Osteoblast (primary cell): ENCODE measurements at regions not wholly inside any gene's neighbourhood (a gene's known extent, or its start where the extent isn't known, plus 50 kb on each side); places are given as distances from the start of the nearest gene placed in this dataset.

Experiments
- DNase-seq: peaks from one replicate; pipeline ENCODE4 v3.0.0; 2011; ENCODE audit warnings: low spot score, mixed read lengths; ENCODE audit not compliant: insufficient read length; ENCODE audit errors: missing footprints
- H2AFZ ChIP-seq: 2 replicates; pipeline ENCODE4 v1.6.0; 2011; ENCODE audit warnings: mild to moderate bottlenecking, low read length
- H3K27ac ChIP-seq: 2 replicates; pipeline ENCODE4 v1.5.1; 2011; ENCODE audit warnings: mild to moderate bottlenecking, low read depth, low read length, moderate library complexity
- H3K27me3 ChIP-seq: 2 replicates; pipeline ENCODE4 v1.6.0; 2012; ENCODE audit warnings: mild to moderate bottlenecking, control low read depth, inconsistent platforms, low read length, moderate library complexity; ENCODE audit not compliant: insufficient read depth
- H3K36me3 ChIP-seq: 2 replicates; pipeline ENCODE4 v1.5.1; 2011; ENCODE audit warnings: mild to moderate bottlenecking, low read length, control low read depth, moderate library complexity; ENCODE audit not compliant: insufficient read depth
- H3K4me1 ChIP-seq: 2 replicates; pipeline ENCODE4 v1.5.1; 2011; ENCODE audit warnings: mild to moderate bottlenecking, low read length, control low read depth, moderate library complexity; ENCODE audit not compliant: insufficient read depth
- H3K4me2 ChIP-seq: 2 replicates; pipeline ENCODE4 v1.6.0; 2011; ENCODE audit warnings: mild to moderate bottlenecking, low read length; ENCODE audit not compliant: insufficient read depth
- H3K4me3 ChIP-seq: fragments of 200-600 bp; sonication (generic); 3 replicates; pipeline ENCODE4 v1.5.1; 2012; ENCODE audit warnings: mild to moderate bottlenecking, low read length, inconsistent platforms; ENCODE audit not compliant: insufficient read depth
- H3K79me2 ChIP-seq: 2 replicates; pipeline ENCODE4 v1.6.0; 2012; ENCODE audit warnings: mild to moderate bottlenecking, low read length, control low read depth, inconsistent platforms; ENCODE audit not compliant: insufficient read depth
- H3K9me3 ChIP-seq: 2 replicates; pipeline ENCODE4 v1.5.1; 2011; ENCODE audit warnings: low read depth, low read length, control low read depth
- H4K20me1 ChIP-seq: 2 replicates; pipeline ENCODE4 v1.6.0; 2012; ENCODE audit warnings: mild to moderate bottlenecking, low read length, control low read depth; ENCODE audit not compliant: insufficient read depth
- TF ChIP-seq, protein P1 (sequence below): IDR thresholded peaks from 2 replicates; pipeline ENCODE4 v1.5.1; 2011; ENCODE audit warnings: mild to moderate bottlenecking, low read depth, low read length, moderate library complexity; ENCODE audit errors: extremely low read depth

DNA sequence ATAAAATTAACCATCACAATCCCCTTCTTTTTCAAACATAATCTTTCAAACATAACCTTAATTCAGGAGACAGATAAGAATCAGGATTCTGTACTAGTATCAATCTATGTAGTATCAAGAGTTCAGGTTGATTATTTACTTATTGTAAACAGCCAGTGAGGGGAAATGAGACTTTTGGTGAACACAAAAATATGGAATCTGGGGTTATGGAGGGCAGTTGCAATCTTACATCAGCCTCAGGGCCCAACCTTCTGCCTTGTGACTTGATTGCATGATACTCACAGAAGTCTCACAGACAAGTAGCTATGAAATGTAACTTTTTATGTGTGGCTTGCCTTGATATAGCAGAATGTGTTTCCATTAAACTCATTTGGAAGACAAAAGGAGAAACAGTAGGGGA is 262.7 kb upstream of the THSD7B start:
- Histone ChIP-seq H3K27me3 (no peaks in the 10 kb centered on the region), H3K4me2 (no peak overlapping the region), H3K27ac (no peak overlapping the region), H3K4me3 (no peak overlapping the region), H3K9me3 (no peaks in the 10 kb centered on the region), H3K36me3 (no peaks in the 10 kb centered on the region), H3K4me1 (no peaks in the 10 kb centered on the region), H3K79me2 (no peaks in the 10 kb centered on the region), H4K20me1 (no peaks in the 10 kb centered on the region), H2AFZ (no peak overlapping the region)
- TF ChIP-seq, protein P1, sequence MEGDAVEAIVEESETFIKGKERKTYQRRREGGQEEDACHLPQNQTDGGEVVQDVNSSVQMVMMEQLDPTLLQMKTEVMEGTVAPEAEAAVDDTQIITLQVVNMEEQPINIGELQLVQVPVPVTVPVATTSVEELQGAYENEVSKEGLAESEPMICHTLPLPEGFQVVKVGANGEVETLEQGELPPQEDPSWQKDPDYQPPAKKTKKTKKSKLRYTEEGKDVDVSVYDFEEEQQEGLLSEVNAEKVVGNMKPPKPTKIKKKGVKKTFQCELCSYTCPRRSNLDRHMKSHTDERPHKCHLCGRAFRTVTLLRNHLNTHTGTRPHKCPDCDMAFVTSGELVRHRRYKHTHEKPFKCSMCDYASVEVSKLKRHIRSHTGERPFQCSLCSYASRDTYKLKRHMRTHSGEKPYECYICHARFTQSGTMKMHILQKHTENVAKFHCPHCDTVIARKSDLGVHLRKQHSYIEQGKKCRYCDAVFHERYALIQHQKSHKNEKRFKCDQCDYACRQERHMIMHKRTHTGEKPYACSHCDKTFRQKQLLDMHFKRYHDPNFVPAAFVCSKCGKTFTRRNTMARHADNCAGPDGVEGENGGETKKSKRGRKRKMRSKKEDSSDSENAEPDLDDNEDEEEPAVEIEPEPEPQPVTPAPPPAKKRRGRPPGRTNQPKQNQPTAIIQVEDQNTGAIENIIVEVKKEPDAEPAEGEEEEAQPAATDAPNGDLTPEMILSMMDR, result no peak
- no peak for DNase-seq

DNA sequence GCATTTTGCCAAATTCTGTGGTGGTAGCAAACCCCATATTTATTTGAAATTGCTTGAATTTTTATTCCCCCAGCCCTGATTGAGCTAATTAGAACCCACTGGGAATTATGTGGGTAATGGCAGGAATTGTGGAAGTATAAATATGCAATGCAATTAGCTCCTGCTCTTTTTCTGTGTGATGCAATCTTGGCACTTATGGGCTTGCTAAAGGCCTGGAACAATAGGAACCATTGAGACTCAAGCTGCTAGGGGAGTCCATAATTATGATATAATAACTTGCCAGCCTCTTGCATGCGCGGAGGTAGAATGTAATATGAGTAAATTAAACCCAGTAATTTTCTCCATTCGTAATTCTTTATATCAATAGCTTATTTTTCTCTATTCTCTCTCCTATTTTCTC is 267.6 kb upstream of the THSD7B start:
- H3K27ac ChIP-seq, result no peak overlapping the region
- H3K36me3 ChIP-seq, result no peaks in the 10 kb centered on the region
- no peaks in the 10 kb centered on the region for H3K79me2 ChIP-seq
- no peaks in the 10 kb centered on the region for H3K27me3 ChIP-seq
- H3K4me3 ChIP-seq, result no peak overlapping the region
- no peaks in the 10 kb centered on the region for H3K9me3 ChIP-seq
- no peak overlapping the region for H2AFZ ChIP-seq
- TF ChIP-seq, protein P1, result no peak
- no peak overlapping the region for H3K4me2 ChIP-seq
- H4K20me1 ChIP-seq, result no peaks in the 10 kb centered on the region
- no peak for DNase-seq
- H3K4me1 ChIP-seq, result no peaks in the 10 kb centered on the region

DNA sequence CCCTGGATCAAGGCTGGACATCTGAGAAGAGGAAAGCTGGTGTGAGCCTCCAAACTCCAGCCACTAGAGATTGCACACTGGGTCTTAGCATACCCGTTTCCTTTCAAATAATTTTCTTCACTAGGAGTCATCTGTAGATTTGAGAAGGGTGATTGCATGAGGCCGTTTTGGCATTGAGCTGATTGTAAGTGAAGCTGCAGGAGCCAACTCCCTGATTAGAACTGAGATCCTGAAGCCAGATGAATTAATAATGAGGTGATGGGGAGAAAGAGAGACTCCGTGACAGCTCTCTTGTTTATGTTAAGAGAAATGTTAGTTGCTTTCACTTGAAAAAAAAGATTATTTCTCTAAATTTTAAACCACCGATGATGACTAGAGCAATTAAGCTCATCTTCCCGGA is 268.4 kb upstream of the THSD7B start:
- Histone ChIP-seq H3K4me3 (no peak overlapping the region), H3K9me3 (no peaks in the 10 kb centered on the region), H3K4me1 (no peaks in the 10 kb centered on the region), H3K4me2 (no peak overlapping the region), H3K79me2 (no peaks in the 10 kb centered on the region), H2AFZ (no peak overlapping the region), H3K27me3 (no peaks in the 10 kb centered on the region), H3K27ac (no peak overlapping the region), H3K36me3 (no peaks in the 10 kb centered on the region), H4K20me1 (no peaks in the 10 kb centered on the region)
- TF ChIP-seq, protein P1, result no peak
- DNase-seq, result no peak

DNA sequence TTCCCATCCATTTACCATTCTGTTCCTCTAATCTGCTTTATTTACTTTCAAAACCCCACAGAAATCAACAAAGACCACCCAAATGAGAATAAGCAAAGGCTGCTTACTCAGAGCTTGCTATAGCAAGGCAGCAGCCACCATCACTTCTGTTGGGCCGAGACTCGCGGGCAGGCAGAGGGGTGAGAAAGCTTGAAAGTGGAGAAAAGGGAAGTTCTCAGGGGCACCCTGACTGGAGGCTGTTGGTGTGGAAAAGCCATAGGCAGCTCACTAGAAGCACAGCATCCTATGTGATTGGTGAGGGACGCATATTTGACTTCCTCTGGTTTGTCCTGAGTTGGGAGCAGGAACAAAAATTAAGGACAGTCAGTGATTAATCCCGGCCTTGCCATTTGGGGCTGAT is 269.7 kb upstream of the THSD7B start:
- no peaks in the 10 kb centered on the region for H3K27me3 ChIP-seq
- TF ChIP-seq, protein P1, result no peak
- H2AFZ ChIP-seq, result no peak overlapping the region

More for the DNA sequence above, 269.7 kb upstream of the THSD7B start:
- no peaks in the 10 kb centered on the region for H3K4me1 ChIP-seq
- no peak overlapping the region for H3K27ac ChIP-seq
- no peak for DNase-seq
- H4K20me1 ChIP-seq, result no peaks in the 10 kb centered on the region
- H3K4me2 ChIP-seq, result no peak overlapping the region
- H3K36me3 ChIP-seq, result no peaks in the 10 kb centered on the region
- H3K9me3 ChIP-seq, result no peaks in the 10 kb centered on the region
- no peak overlapping the region for H3K4me3 ChIP-seq
- H3K79me2 ChIP-seq, result no peaks in the 10 kb centered on the region
